ENCODE measurements at regions not wholly inside any gene's neighbourhood (a gene's known extent, or its start where the extent isn't known, plus 50 kb on each side); places are given as distances from the start of the nearest gene placed in this dataset.
"Not testable (repeated sequence)": the region's sequence is repeated elsewhere in the genome, so short reads cannot be mapped to it uniquely, and the experiment has no call there.

DNA sequence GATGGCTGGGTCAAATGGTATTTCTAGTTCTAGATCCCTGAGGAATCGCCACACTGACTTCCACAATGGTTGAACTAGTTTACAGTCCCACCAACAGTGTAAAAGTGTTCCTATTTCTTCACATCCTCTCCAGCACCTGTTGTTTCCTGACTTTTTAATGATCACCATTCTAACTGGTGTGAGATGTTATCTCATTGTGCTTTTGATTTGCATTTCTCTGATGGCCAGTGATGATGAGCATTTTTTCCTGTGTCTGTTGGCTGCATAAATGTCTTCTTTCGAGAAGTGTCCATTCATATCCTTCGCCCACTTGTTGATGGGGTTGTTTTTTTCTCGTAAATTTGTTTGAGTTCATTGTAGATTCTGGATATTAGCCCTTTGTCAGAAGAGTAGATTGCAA, 369.5 kb downstream of the CETN3 start:
- TF ChIP-seq, protein P1, sequence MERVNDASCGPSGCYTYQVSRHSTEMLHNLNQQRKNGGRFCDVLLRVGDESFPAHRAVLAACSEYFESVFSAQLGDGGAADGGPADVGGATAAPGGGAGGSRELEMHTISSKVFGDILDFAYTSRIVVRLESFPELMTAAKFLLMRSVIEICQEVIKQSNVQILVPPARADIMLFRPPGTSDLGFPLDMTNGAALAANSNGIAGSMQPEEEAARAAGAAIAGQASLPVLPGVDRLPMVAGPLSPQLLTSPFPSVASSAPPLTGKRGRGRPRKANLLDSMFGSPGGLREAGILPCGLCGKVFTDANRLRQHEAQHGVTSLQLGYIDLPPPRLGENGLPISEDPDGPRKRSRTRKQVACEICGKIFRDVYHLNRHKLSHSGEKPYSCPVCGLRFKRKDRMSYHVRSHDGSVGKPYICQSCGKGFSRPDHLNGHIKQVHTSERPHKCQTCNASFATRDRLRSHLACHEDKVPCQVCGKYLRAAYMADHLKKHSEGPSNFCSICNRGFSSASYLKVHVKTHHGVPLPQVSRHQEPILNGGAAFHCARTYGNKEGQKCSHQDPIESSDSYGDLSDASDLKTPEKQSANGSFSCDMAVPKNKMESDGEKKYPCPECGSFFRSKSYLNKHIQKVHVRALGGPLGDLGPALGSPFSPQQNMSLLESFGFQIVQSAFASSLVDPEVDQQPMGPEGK (CRISPR knock-in tag; IDR thresholded peaks at IDR 0.05; ENCODE audit: borderline replicate concordance), result not testable (repeated sequence)
- TF ChIP-seq RARB (CRISPR knock-in tag; IDR thresholded peaks at IDR 0.05); ARNTL (CRISPR knock-in tag; IDR thresholded peaks at IDR 0.05; ENCODE audit: borderline replicate concordance, low read depth); ZNF8 (CRISPR knock-in tag; IDR thresholded peaks at IDR 0.05); ZFP3 (CRISPR knock-in tag; IDR thresholded peaks at IDR 0.05); ESRRG (CRISPR knock-in tag; IDR thresholded peaks at IDR 0.05): not testable (repeated sequence)
- TF ChIP-seq, protein P2, sequence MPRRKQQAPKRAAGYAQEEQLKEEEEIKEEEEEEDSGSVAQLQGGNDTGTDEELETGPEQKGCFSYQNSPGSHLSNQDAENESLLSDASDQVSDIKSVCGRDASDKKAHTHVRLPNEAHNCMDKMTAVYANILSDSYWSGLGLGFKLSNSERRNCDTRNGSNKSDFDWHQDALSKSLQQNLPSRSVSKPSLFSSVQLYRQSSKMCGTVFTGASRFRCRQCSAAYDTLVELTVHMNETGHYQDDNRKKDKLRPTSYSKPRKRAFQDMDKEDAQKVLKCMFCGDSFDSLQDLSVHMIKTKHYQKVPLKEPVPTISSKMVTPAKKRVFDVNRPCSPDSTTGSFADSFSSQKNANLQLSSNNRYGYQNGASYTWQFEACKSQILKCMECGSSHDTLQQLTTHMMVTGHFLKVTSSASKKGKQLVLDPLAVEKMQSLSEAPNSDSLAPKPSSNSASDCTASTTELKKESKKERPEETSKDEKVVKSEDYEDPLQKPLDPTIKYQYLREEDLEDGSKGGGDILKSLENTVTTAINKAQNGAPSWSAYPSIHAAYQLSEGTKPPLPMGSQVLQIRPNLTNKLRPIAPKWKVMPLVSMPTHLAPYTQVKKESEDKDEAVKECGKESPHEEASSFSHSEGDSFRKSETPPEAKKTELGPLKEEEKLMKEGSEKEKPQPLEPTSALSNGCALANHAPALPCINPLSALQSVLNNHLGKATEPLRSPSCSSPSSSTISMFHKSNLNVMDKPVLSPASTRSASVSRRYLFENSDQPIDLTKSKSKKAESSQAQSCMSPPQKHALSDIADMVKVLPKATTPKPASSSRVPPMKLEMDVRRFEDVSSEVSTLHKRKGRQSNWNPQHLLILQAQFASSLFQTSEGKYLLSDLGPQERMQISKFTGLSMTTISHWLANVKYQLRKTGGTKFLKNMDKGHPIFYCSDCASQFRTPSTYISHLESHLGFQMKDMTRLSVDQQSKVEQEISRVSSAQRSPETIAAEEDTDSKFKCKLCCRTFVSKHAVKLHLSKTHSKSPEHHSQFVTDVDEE (CRISPR knock-in tag; IDR thresholded peaks at IDR 0.05), result not testable (repeated sequence)
- TF ChIP-seq, protein P3, sequence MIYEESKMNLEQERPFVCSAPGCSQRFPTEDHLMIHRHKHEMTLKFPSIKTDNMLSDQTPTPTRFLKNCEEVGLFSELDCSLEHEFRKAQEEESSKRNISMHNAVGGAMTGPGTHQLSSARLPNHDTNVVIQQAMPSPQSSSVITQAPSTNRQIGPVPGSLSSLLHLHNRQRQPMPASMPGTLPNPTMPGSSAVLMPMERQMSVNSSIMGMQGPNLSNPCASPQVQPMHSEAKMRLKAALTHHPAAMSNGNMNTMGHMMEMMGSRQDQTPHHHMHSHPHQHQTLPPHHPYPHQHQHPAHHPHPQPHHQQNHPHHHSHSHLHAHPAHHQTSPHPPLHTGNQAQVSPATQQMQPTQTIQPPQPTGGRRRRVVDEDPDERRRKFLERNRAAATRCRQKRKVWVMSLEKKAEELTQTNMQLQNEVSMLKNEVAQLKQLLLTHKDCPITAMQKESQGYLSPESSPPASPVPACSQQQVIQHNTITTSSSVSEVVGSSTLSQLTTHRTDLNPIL (CRISPR knock-in tag; IDR thresholded peaks at IDR 0.05; ENCODE audit: low read depth), result not testable (repeated sequence)
